GM12878 (cell line): ENCODE measurements at regions not wholly inside any gene's neighbourhood (a gene's known extent, or its start where the extent isn't known, plus 50 kb on each side); places are given as distances from the start of the nearest gene placed in this dataset.

Source experiments
- ATAC-seq: fragments of 200-7000 bp; cut with Tn5 transposase; 3 replicates; pipeline ENCODE4 v1.9.1; 2020; ENCODE audit warnings: mild to moderate bottlenecking, moderate library complexity
- BruUV-seq: library from RNA; stranded (reverse); fragments of 400-500 nt; replicated peaks from 2 replicates; lab custom pipeline; 2021; lab: Mats Ljungman, UMichigan
- CTCF ChIA-PET: fragments of 300-600 bp; sonication (Branson Sonifier 250); formaldehyde crosslinking; extraction: SDS; loops from one replicate; lab custom pipeline; 2021; ENCODE audit warnings: inconsistent platforms; lab: Yijun Ruan, JAX
- POLR2A ChIA-PET: fragments of 350-600 bp; formaldehyde crosslinking; extraction: SDS; loops from one replicate; lab custom pipeline; 2021; ENCODE audit warnings: inconsistent platforms; lab: Charles Lee
- RAD21 ChIA-PET: fragments of 300-600 bp; sonication (Branson Sonifier 250); formaldehyde crosslinking; loops from one replicate; lab custom pipeline; 2023; ENCODE audit warnings: antibody characterized with exemption; ENCODE audit not compliant: unreplicated experiment; lab: Charles Lee
- SMC1A ChIA-PET: fragments of 300-600 bp; sonication (Branson Sonifier 250); formaldehyde crosslinking; loops from one replicate; lab custom pipeline; 2023; ENCODE audit not compliant: unreplicated experiment, uncharacterized antibody; lab: Charles Lee
- DNase-seq: peaks from one replicate; pipeline ENCODE4 v3.0.0-alpha.2; 2011; ENCODE audit warnings: low read depth, low spot score
- FAIRE-seq: peaks from 3 replicates; lab custom pipeline; 2011; peaks lifted over from hg19 to GRCh38; lab: Jason Lieb, UNC
- H2AFZ ChIP-seq: 2 replicates; pipeline ENCODE4 v1.6.0; 2011; ENCODE audit warnings: low read depth, low read length, control low read depth; ENCODE audit not compliant: control insufficient read depth
- H3K27ac ChIP-seq: 2 replicates; pipeline ENCODE4 v1.5.1; 2011; ENCODE audit warnings: control low read depth; ENCODE audit not compliant: control insufficient read depth, insufficient read depth
- H3K27me3 ChIP-seq, 2 experiments: replicated peaks in 1 of 2; 2 replicates each; pipeline versions ENCODE4 v1.6.0 to v1.6.1; 2011; ENCODE audit warnings: low read length in 1 of 2; ENCODE audit not compliant: control insufficient read depth in 2 of 2, insufficient read depth in 2 of 2
- H3K36me3 ChIP-seq, 2 experiments: 2 replicates each; pipeline ENCODE4 v1.5.1; 2011; ENCODE audit warnings: low read length in 1 of 2; ENCODE audit not compliant: control insufficient read depth in 2 of 2, insufficient read depth in 2 of 2
- H3K4me1 ChIP-seq: 2 replicates; pipeline ENCODE4 v1.6.1; 2011; ENCODE audit warnings: mild to moderate bottlenecking, low read length, moderate library complexity, mixed read lengths; ENCODE audit not compliant: control insufficient read depth, insufficient read depth
- H3K4me2 ChIP-seq: 2 replicates; pipeline ENCODE4 v1.6.0; 2011; ENCODE audit warnings: control low read depth; ENCODE audit not compliant: control insufficient read depth, insufficient read depth
- H3K4me3 ChIP-seq: fragments of 200-600 bp; sonication (generic); 2 replicates; pipeline ENCODE4 v1.5.1; 2016
- H3K79me2 ChIP-seq: 2 replicates; pipeline ENCODE4 v1.6.0; 2011; ENCODE audit warnings: low read length; ENCODE audit not compliant: control insufficient read depth, insufficient read depth
- H3K9ac ChIP-seq: 2 replicates; pipeline ENCODE4 v1.8.0; 2011; ENCODE audit warnings: low read length, control low read depth, mixed read lengths; ENCODE audit not compliant: control insufficient read depth, insufficient read depth
- H3K9me3 ChIP-seq: replicated peaks from 3 replicates; pipeline ENCODE4 v1.5.1; 2011; ENCODE audit warnings: mild to moderate bottlenecking, low read length; ENCODE audit not compliant: control insufficient read depth, insufficient read depth
- H4K20me1 ChIP-seq: 2 replicates; pipeline ENCODE4 v1.6.0; 2011; ENCODE audit not compliant: control insufficient read depth, insufficient read depth
- EZH2 ChIP-seq: IDR thresholded peaks from 2 replicates; pipeline ENCODE4 v1.6.1; 2012; ENCODE audit warnings: low read depth, mild to moderate bottlenecking, control low read depth, inconsistent platforms, low read length, borderline replicate concordance; ENCODE audit not compliant: control insufficient read depth
- KAT2A ChIP-seq: conservative IDR thresholded peaks from 2 replicates; pipeline ENCODE4 v1.6.1; 2011; ENCODE audit warnings: low read depth, low read length; ENCODE audit not compliant: control insufficient read depth
- MTA3 ChIP-seq: IDR thresholded peaks from 2 replicates; pipeline ENCODE4 v1.6.1; 2012; ENCODE audit warnings: low read length, inconsistent platforms, borderline replicate concordance
- RAD21 ChIP-seq: IDR thresholded peaks from 2 replicates; pipeline ENCODE4 v1.6.1; 2011; ENCODE audit warnings: mild to moderate bottlenecking, low read depth, low read length, moderate library complexity; ENCODE audit not compliant: insufficient read depth
- SMARCA5 ChIP-seq: fragments of 450-650 bp; IDR thresholded peaks from 2 replicates; pipeline ENCODE4 v1.6.1; 2017; ENCODE audit warnings: mild to moderate bottlenecking
- SREBF1 ChIP-seq: IDR thresholded peaks from 2 replicates; pipeline ENCODE4 v1.6.1; 2012; ENCODE audit warnings: mild to moderate bottlenecking, low read length
- TAF1 ChIP-seq: IDR thresholded peaks from 2 replicates; pipeline ENCODE4 v1.6.1; 2011; ENCODE audit warnings: mild to moderate bottlenecking, low read depth, low read length, borderline replicate concordance
- WGBS: methylation state at CpG from one replicate; pipeline ENCODE4 v1.1.6; 2016; ENCODE audit warnings: low lambda C conversion rate; ENCODE audit not compliant: insufficient replicate concordance, insufficient coverage; ENCODE audit errors: missing lambda C conversion rate; 5-methylcytosine and 5-hydroxymethylcytosine counted together
- in situ Hi-C: fragments of 300-500 bp; cut with MboI; formaldehyde crosslinking; loops from 9 replicates; pipeline ENCODE4 v1.14.3; 2018; ENCODE audit warnings: mixed read lengths
- intact Hi-C: fragments of 100-400 bp; cut with micrococcal nuclease; formaldehyde crosslinking; loops from one replicate; pipeline ENCODE4 v1.14.2; 2022; ENCODE audit not compliant: unreplicated experiment
- TF ChIP-seq, protein P1 (sequence below): IDR thresholded peaks from 2 replicates; pipeline ENCODE4 v1.6.1; 2011; ENCODE audit warnings: borderline replicate concordance, low read depth, mild to moderate bottlenecking, moderate library complexity, low read length; ENCODE audit not compliant: insufficient read depth, poor library complexity, severe bottlenecking
- TF ChIP-seq, protein P2 (sequence below): fragments of 450-650 bp; IDR thresholded peaks from 2 replicates; pipeline ENCODE4 v1.6.1; 2018; ENCODE audit warnings: mild to moderate bottlenecking, low read depth, moderate library complexity; ENCODE audit not compliant: partially characterized antibody
- TF ChIP-seq, protein P3 (sequence below): fragments of 450-650 bp; IDR thresholded peaks from 2 replicates; pipeline ENCODE4 v1.6.1; 2017; ENCODE audit warnings: borderline replicate concordance
- TF ChIP-seq, protein P4 (sequence below): IDR thresholded peaks from 2 replicates; pipeline ENCODE4 v1.6.1; 2012; ENCODE audit warnings: low read depth, low read length, improper control_type of control experiment

DNA sequence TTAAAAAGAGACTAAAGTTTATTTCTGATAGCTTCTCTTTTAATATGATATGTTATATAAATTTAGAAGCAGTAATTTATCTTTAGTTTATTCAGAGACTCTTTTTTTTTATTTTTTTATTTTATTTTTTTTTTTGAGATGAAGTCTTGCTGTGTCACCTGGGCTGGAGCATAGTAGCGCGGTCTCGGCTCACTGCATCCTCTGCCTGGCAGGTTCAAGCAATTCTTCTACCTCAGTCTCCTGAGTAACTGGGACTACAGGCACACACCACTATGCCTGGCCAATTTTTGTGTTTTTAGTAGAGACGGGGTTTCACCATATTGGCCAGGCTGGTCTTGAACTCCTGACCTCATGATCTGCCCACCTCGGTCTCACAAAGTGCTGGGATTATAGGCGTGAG is 89.6 kb downstream of the DISP1 start:
- H4K20me1 ChIP-seq = no peaks in the 10 kb centered on the region
- FAIRE-seq (no peak), DNase-seq (no peak), ATAC-seq (no peak)
- in situ Hi-C loops = no loop called here
- H3K9me3 ChIP-seq = no peaks in the 10 kb centered on the region
- H3K9ac ChIP-seq = no peak overlapping the region
- no peak overlapping the region for H2AFZ ChIP-seq
- no TSS peak for BruUV-seq
- H3K4me2 ChIP-seq = no peak overlapping the region
- H3K27ac ChIP-seq = no peak overlapping the region
- H3K79me2 ChIP-seq = no peaks in the 10 kb centered on the region
- H3K36me3 ChIP-seq = no peaks in the 10 kb centered on the region
- intact Hi-C loops = no loop called here
- no peak for TF ChIP-seq RAD21
- TF ChIP-seq MTA3 = no peak
- H3K4me3 ChIP-seq = no peak overlapping the region
- ChIA-PET SMC1A (interaction anchor here (1.0 kb wide), 1 partner anchor 51 kb away, joined by 3 read pairs; no protein-coding TSS in a partner anchor), RAD21 (no interaction called here), POLR2A (no interaction called here), CTCF (no interaction called here)
- H3K4me1 ChIP-seq = no peaks in the 10 kb centered on the region
- 90% methylated on average over 6 of the region's 6 CpGs for WGBS
- H3K27me3 ChIP-seq = no peaks in the 10 kb centered on the region

DNA sequence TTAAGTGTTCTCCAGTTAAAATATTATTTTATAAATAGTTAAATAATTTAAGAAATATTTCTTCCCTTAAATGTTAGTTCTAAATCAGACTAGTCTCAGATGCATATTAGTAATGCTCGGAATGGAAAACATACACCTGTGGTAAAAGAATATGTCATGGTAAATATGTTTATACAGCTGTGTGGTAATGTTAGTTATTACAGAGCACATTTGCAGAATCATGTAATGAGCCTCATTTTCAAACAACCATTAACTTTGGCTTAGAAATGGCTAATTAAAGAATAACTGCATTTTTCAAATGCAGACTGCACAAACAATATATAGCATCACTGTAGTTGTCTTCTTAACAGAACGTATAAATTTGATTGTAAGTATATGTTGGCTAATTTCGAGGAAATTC is 90.3 kb downstream of the DISP1 start:
- in situ Hi-C loops = no loop called here
- POLR2A ChIA-PET = no interaction called here
- SMC1A ChIA-PET = no interaction called here
- TF ChIP-seq TAF1 (no peak), EZH2 (no peak), KAT2A (no peak), SMARCA5 (no peak), SREBF1 (no peak)
- TF ChIP-seq, protein P1, sequence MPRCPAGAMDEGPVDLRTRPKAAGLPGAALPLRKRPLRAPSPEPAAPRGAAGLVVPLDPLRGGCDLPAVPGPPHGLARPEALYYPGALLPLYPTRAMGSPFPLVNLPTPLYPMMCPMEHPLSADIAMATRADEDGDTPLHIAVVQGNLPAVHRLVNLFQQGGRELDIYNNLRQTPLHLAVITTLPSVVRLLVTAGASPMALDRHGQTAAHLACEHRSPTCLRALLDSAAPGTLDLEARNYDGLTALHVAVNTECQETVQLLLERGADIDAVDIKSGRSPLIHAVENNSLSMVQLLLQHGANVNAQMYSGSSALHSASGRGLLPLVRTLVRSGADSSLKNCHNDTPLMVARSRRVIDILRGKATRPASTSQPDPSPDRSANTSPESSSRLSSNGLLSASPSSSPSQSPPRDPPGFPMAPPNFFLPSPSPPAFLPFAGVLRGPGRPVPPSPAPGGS = no peak
- TF ChIP-seq, protein P2, sequence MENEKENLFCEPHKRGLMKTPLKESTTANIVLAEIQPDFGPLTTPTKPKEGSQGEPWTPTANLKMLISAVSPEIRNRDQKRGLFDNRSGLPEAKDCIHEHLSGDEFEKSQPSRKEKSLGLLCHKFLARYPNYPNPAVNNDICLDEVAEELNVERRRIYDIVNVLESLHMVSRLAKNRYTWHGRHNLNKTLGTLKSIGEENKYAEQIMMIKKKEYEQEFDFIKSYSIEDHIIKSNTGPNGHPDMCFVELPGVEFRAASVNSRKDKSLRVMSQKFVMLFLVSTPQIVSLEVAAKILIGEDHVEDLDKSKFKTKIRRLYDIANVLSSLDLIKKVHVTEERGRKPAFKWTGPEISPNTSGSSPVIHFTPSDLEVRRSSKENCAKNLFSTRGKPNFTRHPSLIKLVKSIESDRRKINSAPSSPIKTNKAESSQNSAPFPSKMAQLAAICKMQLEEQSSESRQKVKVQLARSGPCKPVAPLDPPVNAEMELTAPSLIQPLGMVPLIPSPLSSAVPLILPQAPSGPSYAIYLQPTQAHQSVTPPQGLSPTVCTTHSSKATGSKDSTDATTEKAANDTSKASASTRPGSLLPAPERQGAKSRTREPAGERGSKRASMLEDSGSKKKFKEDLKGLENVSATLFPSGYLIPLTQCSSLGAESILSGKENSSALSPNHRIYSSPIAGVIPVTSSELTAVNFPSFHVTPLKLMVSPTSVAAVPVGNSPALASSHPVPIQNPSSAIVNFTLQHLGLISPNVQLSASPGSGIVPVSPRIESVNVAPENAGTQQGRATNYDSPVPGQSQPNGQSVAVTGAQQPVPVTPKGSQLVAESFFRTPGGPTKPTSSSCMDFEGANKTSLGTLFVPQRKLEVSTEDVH = no peak
- TF ChIP-seq, protein P3, sequence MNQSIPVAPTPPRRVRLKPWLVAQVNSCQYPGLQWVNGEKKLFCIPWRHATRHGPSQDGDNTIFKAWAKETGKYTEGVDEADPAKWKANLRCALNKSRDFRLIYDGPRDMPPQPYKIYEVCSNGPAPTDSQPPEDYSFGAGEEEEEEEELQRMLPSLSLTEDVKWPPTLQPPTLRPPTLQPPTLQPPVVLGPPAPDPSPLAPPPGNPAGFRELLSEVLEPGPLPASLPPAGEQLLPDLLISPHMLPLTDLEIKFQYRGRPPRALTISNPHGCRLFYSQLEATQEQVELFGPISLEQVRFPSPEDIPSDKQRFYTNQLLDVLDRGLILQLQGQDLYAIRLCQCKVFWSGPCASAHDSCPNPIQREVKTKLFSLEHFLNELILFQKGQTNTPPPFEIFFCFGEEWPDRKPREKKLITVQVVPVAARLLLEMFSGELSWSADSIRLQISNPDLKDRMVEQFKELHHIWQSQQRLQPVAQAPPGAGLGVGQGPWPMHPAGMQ = no peak
- TF ChIP-seq, protein P4, sequence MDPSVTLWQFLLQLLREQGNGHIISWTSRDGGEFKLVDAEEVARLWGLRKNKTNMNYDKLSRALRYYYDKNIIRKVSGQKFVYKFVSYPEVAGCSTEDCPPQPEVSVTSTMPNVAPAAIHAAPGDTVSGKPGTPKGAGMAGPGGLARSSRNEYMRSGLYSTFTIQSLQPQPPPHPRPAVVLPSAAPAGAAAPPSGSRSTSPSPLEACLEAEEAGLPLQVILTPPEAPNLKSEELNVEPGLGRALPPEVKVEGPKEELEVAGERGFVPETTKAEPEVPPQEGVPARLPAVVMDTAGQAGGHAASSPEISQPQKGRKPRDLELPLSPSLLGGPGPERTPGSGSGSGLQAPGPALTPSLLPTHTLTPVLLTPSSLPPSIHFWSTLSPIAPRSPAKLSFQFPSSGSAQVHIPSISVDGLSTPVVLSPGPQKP = no peak

More for the DNA sequence above, 90.3 kb downstream of the DISP1 start:
- Histone ChIP-seq H3K4me3 (no peak overlapping the region), H3K4me1 (no peaks in the 10 kb centered on the region), H3K9me3 (no peaks in the 10 kb centered on the region), H3K36me3 (no peaks in the 10 kb centered on the region), H2AFZ (no peak overlapping the region), H3K79me2 (no peaks in the 10 kb centered on the region), H4K20me1 (no peaks in the 10 kb centered on the region), H3K27ac (no peak overlapping the region), H3K9ac (no peak overlapping the region), H3K4me2 (no peak overlapping the region), H3K27me3 (no peaks in the 10 kb centered on the region)
- DNase-seq = no peak
- 56% methylated on average over 3 of the region's 3 CpGs for WGBS
- no peak for FAIRE-seq
- ChIA-PET CTCF (no interaction called here), RAD21 (no interaction called here)
- ATAC-seq = no peak
- BruUV-seq = no TSS peak
- intact Hi-C loops = no loop called here
